Right atrium auricular region (tissue), 2 donors: ENCODE measurements at regions not wholly inside any gene's neighbourhood (a gene's known extent, or its start where the extent isn't known, plus 50 kb on each side); places are given as distances from the start of the nearest gene placed in this dataset.

Experiments
- DNase-seq: peaks from one replicate; pipeline ENCODE4 v3.0.0-alpha.2; 2019; ENCODE audit warnings: low spot score
- H3K27ac ChIP-seq, 2 donors: fragments of 200-600 bp; sonication (generic); 1 replicate in 1 of 2; 2 replicates in 1 of 2; pipeline ENCODE4 v1.5.1; 2016 to 2019
- H3K27me3 ChIP-seq, 2 donors: fragments of 200-600 bp; sonication (generic); one replicate each; pipeline versions ENCODE4 v1.5.1 to v1.6.0; 2017 to 2019
- H3K36me3 ChIP-seq: fragments of 200-600 bp; sonication (generic); one replicate; pipeline ENCODE4 v1.5.1; 2016
- H3K4me1 ChIP-seq, 2 donors: fragments of 200-600 bp; sonication (generic); one replicate each; pipeline versions ENCODE4 v1.5.1 to v1.6.0; 2017 to 2019
- H3K4me3 ChIP-seq, 2 donors: fragments of 200-600 bp; sonication (generic); 1 replicate in 1 of 2; 2 replicates in 1 of 2; pipeline ENCODE4 v1.5.1; 2017 to 2019; ENCODE audit warnings: mild to moderate bottlenecking in 1 of 2, moderate library complexity in 1 of 2
- H3K9me3 ChIP-seq, 2 donors: fragments of 200-600 bp; sonication (generic); one replicate each; pipeline ENCODE4 v1.5.1; 2019
- TF ChIP-seq, protein P1 (sequence below), 2 donors: fragments of 200-600 bp; sonication (generic); IDR thresholded peaks; one replicate each; pipeline ENCODE4 v1.5.1; 2019; ENCODE audit warnings: antibody characterized with exemption in 2 of 2

DNA sequence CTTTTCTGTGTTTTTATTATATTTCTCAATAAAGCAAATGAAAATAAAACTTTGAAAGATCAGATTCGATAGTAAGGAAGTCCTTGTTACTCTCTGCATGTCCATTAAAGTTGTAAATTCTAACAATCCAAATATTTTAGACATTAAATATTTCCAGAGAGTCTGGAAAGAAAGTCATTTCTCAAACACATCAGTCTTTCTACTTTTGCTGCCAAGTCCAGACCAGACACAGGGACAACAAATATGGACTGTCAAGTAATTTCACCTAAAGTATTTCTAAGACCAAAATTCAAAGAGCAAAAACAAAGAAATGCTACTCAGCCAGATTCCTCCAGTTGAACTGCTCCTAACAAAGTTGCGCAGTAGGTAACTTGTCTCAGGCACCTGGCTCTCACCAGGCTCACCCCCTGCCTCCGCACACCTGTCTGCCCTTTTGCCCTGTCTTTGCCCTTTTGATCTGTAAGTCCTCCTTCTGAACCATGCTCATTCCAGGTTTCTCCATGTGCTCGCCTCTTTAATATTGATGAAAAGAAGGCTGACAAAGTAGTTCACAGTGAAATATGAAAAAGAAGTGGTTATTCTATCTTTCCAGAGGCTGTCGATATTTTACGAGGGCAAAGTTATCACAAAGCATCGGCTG, 300.5 kb downstream of the C7orf25 start:
- no peaks in the 10 kb centered on the region for H3K9me3 ChIP-seq
- TF ChIP-seq, protein P1, sequence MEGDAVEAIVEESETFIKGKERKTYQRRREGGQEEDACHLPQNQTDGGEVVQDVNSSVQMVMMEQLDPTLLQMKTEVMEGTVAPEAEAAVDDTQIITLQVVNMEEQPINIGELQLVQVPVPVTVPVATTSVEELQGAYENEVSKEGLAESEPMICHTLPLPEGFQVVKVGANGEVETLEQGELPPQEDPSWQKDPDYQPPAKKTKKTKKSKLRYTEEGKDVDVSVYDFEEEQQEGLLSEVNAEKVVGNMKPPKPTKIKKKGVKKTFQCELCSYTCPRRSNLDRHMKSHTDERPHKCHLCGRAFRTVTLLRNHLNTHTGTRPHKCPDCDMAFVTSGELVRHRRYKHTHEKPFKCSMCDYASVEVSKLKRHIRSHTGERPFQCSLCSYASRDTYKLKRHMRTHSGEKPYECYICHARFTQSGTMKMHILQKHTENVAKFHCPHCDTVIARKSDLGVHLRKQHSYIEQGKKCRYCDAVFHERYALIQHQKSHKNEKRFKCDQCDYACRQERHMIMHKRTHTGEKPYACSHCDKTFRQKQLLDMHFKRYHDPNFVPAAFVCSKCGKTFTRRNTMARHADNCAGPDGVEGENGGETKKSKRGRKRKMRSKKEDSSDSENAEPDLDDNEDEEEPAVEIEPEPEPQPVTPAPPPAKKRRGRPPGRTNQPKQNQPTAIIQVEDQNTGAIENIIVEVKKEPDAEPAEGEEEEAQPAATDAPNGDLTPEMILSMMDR (IDR thresholded peaks at IDR 0.05): no peak
- H3K4me1 ChIP-seq: no peaks in the 10 kb centered on the region
- H3K36me3 ChIP-seq: no peaks in the 10 kb centered on the region
- H3K4me3 ChIP-seq: no peak overlapping the region
- no peak for DNase-seq
- no peak overlapping the region for H3K27ac ChIP-seq
- H3K27me3 ChIP-seq: no peaks in the 10 kb centered on the region

DNA sequence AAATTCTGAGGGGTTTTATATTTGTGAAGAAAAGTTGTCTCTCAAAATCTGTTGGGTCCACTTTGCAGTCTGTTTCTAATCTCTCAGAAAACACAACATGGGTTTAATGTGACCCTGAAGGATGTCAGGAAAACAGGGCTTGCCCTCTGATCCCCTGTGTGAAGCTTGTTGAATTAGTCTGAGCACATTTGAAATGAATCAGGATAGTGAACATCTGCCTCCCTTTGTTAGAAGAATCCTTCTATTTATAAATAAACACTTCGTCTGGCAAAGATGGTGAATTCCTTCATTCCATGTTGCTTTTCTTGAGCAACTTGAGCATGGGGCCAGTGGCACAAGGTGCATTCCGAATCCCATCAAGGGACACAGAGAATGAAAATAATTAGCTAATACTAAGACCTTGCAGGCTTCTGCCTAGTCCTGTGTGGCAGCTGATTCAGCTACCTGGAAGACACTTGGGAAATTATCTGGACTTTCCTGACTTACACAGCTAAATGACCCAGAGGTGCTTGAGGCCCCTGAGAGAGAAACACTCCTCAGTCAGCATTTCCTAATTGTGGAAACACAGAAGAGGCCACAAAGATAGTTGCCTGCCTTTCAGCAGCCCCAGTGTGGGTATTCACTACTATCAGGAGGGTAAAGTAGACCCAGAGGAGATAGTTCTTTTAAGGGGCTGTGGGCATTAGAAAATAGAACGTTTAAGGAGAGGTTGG, 305.5 kb downstream of the C7orf25 start:
- Histone ChIP-seq H3K27me3 (no peaks in the 10 kb centered on the region), H3K36me3 (no peaks in the 10 kb centered on the region), H3K9me3 (no peaks in the 10 kb centered on the region), H3K4me1 (no peaks in the 10 kb centered on the region), H3K27ac (no peak overlapping the region), H3K4me3 (no peak overlapping the region)
- no peak for DNase-seq
- TF ChIP-seq, protein P1 (IDR thresholded peaks at IDR 0.05): no peak

DNA sequence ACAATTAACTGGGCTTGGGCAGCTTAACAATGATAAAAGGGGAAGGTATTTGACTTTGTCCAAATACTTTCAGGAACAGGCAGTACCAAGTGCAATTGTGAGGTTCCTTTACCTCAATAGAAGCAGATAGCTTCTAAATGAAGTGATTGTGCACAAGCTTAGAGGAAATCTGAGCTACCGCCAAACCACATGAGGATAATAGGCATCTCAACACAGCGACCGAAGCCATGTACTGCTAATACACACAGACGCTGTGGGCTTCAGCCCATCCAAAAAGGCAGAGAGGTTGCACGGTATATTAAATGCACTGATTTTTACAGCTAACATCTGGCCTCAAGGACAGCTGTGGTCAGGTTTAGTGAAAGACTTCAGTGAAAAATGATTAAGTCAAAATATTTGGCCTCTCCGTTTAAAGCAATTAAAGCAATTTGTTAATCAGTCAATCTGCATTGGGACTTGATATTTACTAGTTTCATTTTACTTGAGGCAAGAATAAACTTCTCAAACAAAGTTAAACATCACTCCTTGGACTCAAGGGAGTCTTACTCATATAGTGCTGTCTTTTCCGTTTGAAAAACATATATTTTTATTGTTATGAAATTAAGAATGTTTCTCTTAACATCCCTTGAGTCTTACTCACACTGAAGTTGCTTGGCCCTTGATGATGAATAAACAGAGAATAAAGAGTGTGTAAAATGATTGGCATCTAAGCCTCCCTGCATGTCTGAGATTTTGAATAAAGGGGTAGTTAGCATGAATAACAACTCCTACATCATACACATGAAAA, 306.3 kb downstream of the C7orf25 start:
- Histone ChIP-seq H3K36me3 (no peaks in the 10 kb centered on the region), H3K27ac (no peak overlapping the region), H3K27me3 (no peaks in the 10 kb centered on the region), H3K9me3 (no peaks in the 10 kb centered on the region), H3K4me3 (no peak overlapping the region), H3K4me1 (no peaks in the 10 kb centered on the region)
- TF ChIP-seq, protein P1 (IDR thresholded peaks at IDR 0.05): no peak
- DNase-seq: no peak

DNA sequence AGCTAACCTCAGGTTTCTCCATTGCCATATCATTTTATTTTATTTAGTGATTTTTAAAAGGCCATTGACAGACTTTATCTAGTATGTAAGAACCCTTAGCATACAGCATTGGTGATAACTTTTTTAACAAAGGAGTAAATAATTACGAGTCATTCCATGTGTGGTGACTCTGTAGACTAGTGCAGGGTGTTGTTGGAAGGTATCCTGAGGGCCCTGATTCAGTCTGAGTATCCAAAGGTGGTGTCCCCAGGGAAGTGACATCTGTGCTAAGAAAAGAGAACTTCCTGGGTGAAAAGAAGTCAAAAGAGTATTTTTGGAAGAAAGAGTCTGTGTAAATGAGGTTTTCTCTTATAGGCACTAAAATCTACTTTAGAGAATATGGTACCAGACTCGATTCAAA, 308.4 kb downstream of the C7orf25 start:
- Histone ChIP-seq H3K36me3 (no peaks in the 10 kb centered on the region), H3K27me3 (no peaks in the 10 kb centered on the region), H3K27ac (no peak overlapping the region), H3K9me3 (no peaks in the 10 kb centered on the region), H3K4me1 (no peaks in the 10 kb centered on the region), H3K4me3 (no peak overlapping the region)
- TF ChIP-seq, protein P1 (IDR thresholded peaks at IDR 0.05): no peak
- no peak for DNase-seq

DNA sequence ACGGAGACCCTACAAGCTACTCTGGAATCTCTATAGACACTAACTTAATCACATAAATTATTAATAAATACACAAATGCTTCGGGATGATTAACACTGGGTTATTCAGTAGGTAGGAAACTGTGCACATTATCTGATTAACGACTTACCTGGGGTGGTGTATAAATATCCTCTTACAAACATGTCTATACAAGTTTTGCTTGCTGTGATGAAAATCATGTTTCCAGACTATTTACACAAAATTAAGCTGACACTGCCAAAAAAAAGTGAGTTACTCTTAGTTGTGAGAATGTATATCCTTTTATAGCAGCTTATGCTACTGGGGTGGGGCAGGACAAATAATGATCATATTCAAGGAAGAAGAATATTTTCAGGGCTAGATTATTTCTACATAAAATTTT, 314.6 kb downstream of the C7orf25 start:
- Histone ChIP-seq H3K36me3 (no peaks in the 10 kb centered on the region), H3K4me1 (no peaks in the 10 kb centered on the region), H3K27ac (no peak overlapping the region), H3K27me3 (no peaks in the 10 kb centered on the region), H3K9me3 (peaks cover 0 to 3% of the 10 kb centered on the region in 2 donors), H3K4me3 (no peak overlapping the region)
- no peak for DNase-seq
- TF ChIP-seq, protein P1 (IDR thresholded peaks at IDR 0.05): no peak
